ENCODE measurements at regions not wholly inside any gene's neighbourhood (a gene's known extent, or its start where the extent isn't known, plus 50 kb on each side); places are given as distances from the start of the nearest gene placed in this dataset.

DNA sequence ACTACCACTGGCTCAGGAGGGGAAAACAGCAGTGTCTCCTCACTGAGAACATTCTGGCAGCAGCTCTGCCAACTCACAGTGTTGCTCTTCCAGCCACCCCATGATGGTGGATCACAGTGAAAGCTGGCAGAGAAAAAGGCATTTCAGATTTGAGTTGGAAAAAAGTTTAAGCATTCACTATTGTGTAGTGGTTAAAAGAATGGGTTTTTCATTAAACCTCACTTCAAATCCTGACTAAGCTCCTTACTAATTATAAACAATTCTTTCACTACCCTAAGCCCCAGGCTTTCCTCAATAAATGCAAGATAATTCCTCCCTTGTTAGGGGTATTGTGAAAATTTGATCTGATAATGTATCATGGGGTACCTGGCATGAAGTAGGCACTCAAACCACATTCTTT is 518.1 kb downstream of the SNAPC1 start:
- H3K4me3 ChIP-seq = no peak overlapping the region
- no peaks in the 10 kb centered on the region for H3K27me3 ChIP-seq
- no peaks in the 10 kb centered on the region for H3K9me3 ChIP-seq
- intact Hi-C loops (cut with DNase I) = no loop called here
- DNase-seq = no peak
- TF ChIP-seq CTCF (IDR thresholded peaks at IDR 0.05) = no peak
- H3K9ac ChIP-seq (ENCODE audit: low read depth in 2 of 2, low read length in 2 of 2) = no peak overlapping the region
- H3K4me1 ChIP-seq = no peaks in the 10 kb centered on the region
- no peaks in the 10 kb centered on the region for H3K36me3 ChIP-seq
- H3K27ac ChIP-seq = no peak overlapping the region

GRCh38 chr14:62283837-62284236 is 521.6 kb downstream of the SNAPC1 start:
- H3K4me1 ChIP-seq = no peaks in the 10 kb centered on the region
- H3K9me3 ChIP-seq = no peaks in the 10 kb centered on the region
- H3K27me3 ChIP-seq = no peaks in the 10 kb centered on the region
- DNase-seq = no peak
- intact Hi-C loops (cut with DNase I) = no loop called here
- TF ChIP-seq CTCF (IDR thresholded peaks at IDR 0.05) = no peak
- no peaks in the 10 kb centered on the region for H3K36me3 ChIP-seq
- no peak overlapping the region for H3K9ac ChIP-seq (ENCODE audit: low read depth in 2 of 2, low read length in 2 of 2)
- H3K4me3 ChIP-seq = no peak overlapping the region
- no peak overlapping the region for H3K27ac ChIP-seq

- intact Hi-C loops (cut with DNase I) = no loop called here
These were observed 527.3 kb downstream of the SNAPC1 start for GRCh38 chr14:62289471-62289870.

GRCh38 chr14:62301080-62301479 is 538.9 kb downstream of the SNAPC1 start:
- intact Hi-C loops (cut with DNase I) = no loop called here
- no peak overlapping the region for H3K9ac ChIP-seq (ENCODE audit: low read depth in 2 of 2, low read length in 2 of 2)
- no peaks in the 10 kb centered on the region for H3K9me3 ChIP-seq
- no peak overlapping the region for H3K27ac ChIP-seq
- H3K4me1 ChIP-seq = no peaks in the 10 kb centered on the region
- no peaks in the 10 kb centered on the region for H3K36me3 ChIP-seq
- no peak for DNase-seq
- H3K27me3 ChIP-seq = no peaks in the 10 kb centered on the region
- TF ChIP-seq CTCF (IDR thresholded peaks at IDR 0.05) = no peak
- no peak overlapping the region for H3K4me3 ChIP-seq

More at GRCh38 chr14:62289471-62289870, 527.3 kb downstream of the SNAPC1 start:
- no peak overlapping the region for H3K9ac ChIP-seq (ENCODE audit: low read depth in 2 of 2, low read length in 2 of 2)
- no peaks in the 10 kb centered on the region for H3K27me3 ChIP-seq
- no peak for DNase-seq
- no peaks in the 10 kb centered on the region for H3K9me3 ChIP-seq
- no peaks in the 10 kb centered on the region for H3K36me3 ChIP-seq
- H3K4me3 ChIP-seq = no peak overlapping the region
- H3K4me1 ChIP-seq = no peaks in the 10 kb centered on the region
- no peak for TF ChIP-seq CTCF (IDR thresholded peaks at IDR 0.05)
- H3K27ac ChIP-seq = no peak overlapping the region

DNA sequence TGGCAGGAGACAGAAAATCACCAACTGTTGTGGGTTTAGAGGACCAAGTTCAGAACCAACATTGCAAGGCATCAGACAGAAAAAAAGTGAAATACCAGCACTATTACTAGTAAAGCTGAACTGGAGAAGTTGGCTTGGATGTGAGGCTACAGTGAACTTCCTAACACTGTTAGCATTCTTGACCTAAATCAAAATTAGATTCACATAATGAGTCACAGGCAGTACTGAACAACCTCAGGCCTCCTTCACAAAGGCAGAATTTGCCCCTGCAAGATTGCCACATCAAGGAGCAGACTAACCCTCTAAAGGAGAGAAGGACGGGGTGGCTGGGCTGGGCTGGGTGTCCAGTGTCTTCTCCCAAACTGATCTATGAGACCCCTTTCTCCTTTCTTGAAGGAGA is 539.7 kb downstream of the SNAPC1 start:
- Histone ChIP-seq H3K4me1 (no peaks in the 10 kb centered on the region), H3K4me3 (no peak overlapping the region), H3K9me3 (no peaks in the 10 kb centered on the region), H3K27me3 (no peaks in the 10 kb centered on the region), H3K27ac (no peak overlapping the region), H3K36me3 (no peaks in the 10 kb centered on the region), H3K9ac (ENCODE audit: low read depth in 2 of 2, low read length in 2 of 2) (no peak overlapping the region)
- no peak for DNase-seq
- no peak for TF ChIP-seq CTCF (IDR thresholded peaks at IDR 0.05)
- intact Hi-C loops (cut with DNase I) = no loop called here

DNA sequence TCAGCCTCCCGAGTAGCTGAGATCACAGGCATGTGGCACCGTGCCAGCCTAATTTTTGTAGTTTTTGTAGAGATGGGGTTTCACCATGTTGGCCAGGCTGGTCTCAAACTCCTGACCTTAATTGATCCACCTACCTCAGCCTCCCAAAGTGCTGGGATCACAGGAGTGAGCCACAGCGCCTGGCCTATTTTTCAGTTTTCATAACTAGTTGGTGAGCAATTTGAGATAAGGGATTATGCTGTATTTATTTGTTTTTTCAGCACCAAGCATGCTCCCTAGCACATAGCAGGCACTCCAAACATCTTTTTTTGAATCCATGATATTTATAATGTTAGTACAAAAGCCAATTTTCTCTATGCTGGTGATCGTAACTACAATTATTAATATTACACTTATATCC is 541.2 kb downstream of the SNAPC1 start:
- intact Hi-C loops (cut with DNase I) = no loop called here
- H3K27ac ChIP-seq = no peak overlapping the region

More for the DNA sequence above, 541.2 kb downstream of the SNAPC1 start:
- Histone ChIP-seq H3K9ac (ENCODE audit: low read depth in 2 of 2, low read length in 2 of 2) (no peak overlapping the region), H3K4me1 (no peaks in the 10 kb centered on the region), H3K27me3 (no peaks in the 10 kb centered on the region), H3K9me3 (no peaks in the 10 kb centered on the region), H3K36me3 (no peaks in the 10 kb centered on the region), H3K4me3 (no peak overlapping the region)
- TF ChIP-seq CTCF (IDR thresholded peaks at IDR 0.05) = no peak
- DNase-seq = no peak
